OCI-LY3 (cell line): ENCODE measurements at regions not wholly inside any gene's neighbourhood (a gene's known extent, or its start where the extent isn't known, plus 50 kb on each side); places are given as distances from the start of the nearest gene placed in this dataset.

Experiments
- H2AFZ ChIP-seq: fragments of 200-600, 300-600 bp; shearing (Covaris generic); 2 replicates; pipeline ENCODE4 v1.6.0; 2014; ENCODE audit warnings: antibody characterized with exemption, low read depth, low read length
- H3K27ac ChIP-seq: fragments of 200-600, 300-600 bp; sonication (generic); 2 replicates; pipeline ENCODE4 v1.5.1; 2014; ENCODE audit warnings: mild to moderate bottlenecking, low read length, moderate library complexity, mixed read lengths
- H3K27me3 ChIP-seq: fragments of 200-600, 300-600 bp; sonication (generic); 2 replicates; pipeline ENCODE4 v1.6.1; 2014; ENCODE audit warnings: low read depth, low read length, mixed read lengths
- H3K36me3 ChIP-seq: fragments of 200-600, 300-600 bp; sonication (generic); replicated peaks from 2 replicates; pipeline ENCODE3; 2014; ENCODE audit warnings: low read depth, low read length, mixed read lengths
- H3K4me1 ChIP-seq: fragments of 300-600, 200-600 bp; sonication (generic); 2 replicates; pipeline ENCODE4 v1.6.1; 2014; ENCODE audit warnings: low read length, mixed read lengths
- H3K4me2 ChIP-seq: fragments of 200-600, 300-600 bp; sonication (generic); 2 replicates; pipeline ENCODE4 v1.6.1; 2014; ENCODE audit warnings: low read length, mixed read lengths
- H3K4me3 ChIP-seq: fragments of 300-600, 200-600 bp; sonication (generic); 2 replicates; pipeline ENCODE4 v1.5.1; 2014; ENCODE audit warnings: antibody characterized with exemption, mild to moderate bottlenecking, low read length, moderate library complexity
- H3K79me2 ChIP-seq: fragments of 300-600, 200-600 bp; shearing (Covaris generic); 2 replicates; pipeline ENCODE4 v1.6.1; 2014; ENCODE audit warnings: mild to moderate bottlenecking, low read length, mixed read lengths
- H3K9ac ChIP-seq: fragments of 300-600, 200-600 bp; shearing (Covaris generic); 2 replicates; pipeline ENCODE4 v1.6.0; 2014; ENCODE audit warnings: mild to moderate bottlenecking, low read length, moderate library complexity
- H3K9me3 ChIP-seq: fragments of 200-600, 300-600 bp; shearing (Covaris generic); 2 replicates; pipeline ENCODE4 v1.6.1; 2014; ENCODE audit warnings: low read length, mixed read lengths; ENCODE audit not compliant: insufficient read depth
- H4K20me1 ChIP-seq: fragments of 200-600, 300-600 bp; sonication (generic); 2 replicates; pipeline ENCODE4 v1.6.1; 2016; ENCODE audit warnings: low read length, mixed read lengths; ENCODE audit not compliant: insufficient read depth
- CTCF ChIP-seq: fragments of 200-600, 300-600 bp; sonication (generic); IDR thresholded peaks from 2 replicates; pipeline ENCODE4 v1.5.1; 2014; ENCODE audit warnings: antibody characterized with exemption, low read length, low read depth
- EZH2phosphoT487 ChIP-seq: fragments of 200-600 bp; shearing (Covaris generic); IDR thresholded peaks from 2 replicates; pipeline ENCODE4 v1.6.1; 2018; ENCODE audit warnings: antibody characterized with exemption, mixed run types, low read depth

GRCh38 chr3:72175296-72175858, 390.4 kb upstream of the PROK2 start:
- no peak overlapping the region for H2AFZ ChIP-seq
- H3K27ac ChIP-seq = no peak overlapping the region
- H3K4me3 ChIP-seq = no peak overlapping the region
- H4K20me1 ChIP-seq = peaks cover 81% of the 10 kb centered on the region
- TF ChIP-seq EZH2phosphoT487 = no peak
- no peak for TF ChIP-seq CTCF
- no peak overlapping the region for H3K9ac ChIP-seq
- no peaks in the 10 kb centered on the region for H3K36me3 ChIP-seq
- no peaks in the 10 kb centered on the region for H3K79me2 ChIP-seq
- H3K4me1 ChIP-seq = peaks cover 26% of the 10 kb centered on the region
- H3K4me2 ChIP-seq = no peak overlapping the region
- peaks cover 1% of the 10 kb centered on the region for H3K9me3 ChIP-seq
- H3K27me3 ChIP-seq = peaks cover 95% of the 10 kb centered on the region

- Histone ChIP-seq H4K20me1 (peaks cover 81% of the 10 kb centered on the region), H3K4me2 (no peak overlapping the region), H3K4me3 (no peak overlapping the region), H3K27me3 (peaks cover 95% of the 10 kb centered on the region), H3K9ac (no peak overlapping the region), H3K4me1 (peaks cover 26% of the 10 kb centered on the region), H3K79me2 (no peaks in the 10 kb centered on the region), H3K9me3 (no peaks in the 10 kb centered on the region), H2AFZ (no peak overlapping the region), H3K36me3 (no peaks in the 10 kb centered on the region), H3K27ac (no peak overlapping the region)
- TF ChIP-seq EZH2phosphoT487 (no peak), CTCF (no peak)
Observed at GRCh38 chr3:72174890-72175289, 389.9 kb upstream of the PROK2 start.

GRCh38 chr3:72174040-72174439, 389.1 kb upstream of the PROK2 start:
- H3K4me3 ChIP-seq = no peak overlapping the region
- no peak for TF ChIP-seq CTCF
- TF ChIP-seq EZH2phosphoT487 = no peak
- peaks cover 26% of the 10 kb centered on the region for H3K4me1 ChIP-seq
- H4K20me1 ChIP-seq = peaks cover 83% of the 10 kb centered on the region
- no peaks in the 10 kb centered on the region for H3K36me3 ChIP-seq
- no peak overlapping the region for H3K27ac ChIP-seq
- H3K4me2 ChIP-seq = no peak overlapping the region
- H3K9me3 ChIP-seq = no peaks in the 10 kb centered on the region
- H3K27me3 ChIP-seq = peaks cover 95% of the 10 kb centered on the region
- no peaks in the 10 kb centered on the region for H3K79me2 ChIP-seq
- H3K9ac ChIP-seq = no peak overlapping the region
- no peak overlapping the region for H2AFZ ChIP-seq

- Histone ChIP-seq H3K4me3 (no peak overlapping the region), H3K9ac (no peak overlapping the region), H3K27me3 (peaks cover 95% of the 10 kb centered on the region), H3K36me3 (no peaks in the 10 kb centered on the region), H2AFZ (no peak overlapping the region), H3K4me1 (peaks cover 14% of the 10 kb centered on the region), H3K4me2 (no peak overlapping the region), H3K79me2 (no peaks in the 10 kb centered on the region), H3K27ac (no peak overlapping the region), H4K20me1 (peaks cover 82% of the 10 kb centered on the region), H3K9me3 (no peaks in the 10 kb centered on the region)
- no peak for TF ChIP-seq EZH2phosphoT487
Observed at GRCh38 chr3:72171946-72172345, 387.0 kb upstream of the PROK2 start.

GRCh38 chr3:72171463-72171881, 386.5 kb upstream of the PROK2 start:
- Histone ChIP-seq H3K4me1 (peaks cover 9% of the 10 kb centered on the region), H4K20me1 (peaks cover 79% of the 10 kb centered on the region), H2AFZ (no peak overlapping the region), H3K9ac (no peak overlapping the region), H3K27ac (no peak overlapping the region), H3K9me3 (no peaks in the 10 kb centered on the region), H3K4me2 (no peak overlapping the region), H3K4me3 (no peak overlapping the region), H3K36me3 (no peaks in the 10 kb centered on the region), H3K79me2 (no peaks in the 10 kb centered on the region), H3K27me3 (peaks cover 95% of the 10 kb centered on the region)
- no peak for TF ChIP-seq CTCF
- TF ChIP-seq EZH2phosphoT487 = no peak
